ENCODE measurements at regions not wholly inside any gene's neighbourhood (a gene's known extent, or its start where the extent isn't known, plus 50 kb on each side); places are given as distances from the start of the nearest gene placed in this dataset.
"Not testable (repeated sequence)": the region's sequence is repeated elsewhere in the genome, so short reads cannot be mapped to it uniquely, and the experiment has no call there.

DNA sequence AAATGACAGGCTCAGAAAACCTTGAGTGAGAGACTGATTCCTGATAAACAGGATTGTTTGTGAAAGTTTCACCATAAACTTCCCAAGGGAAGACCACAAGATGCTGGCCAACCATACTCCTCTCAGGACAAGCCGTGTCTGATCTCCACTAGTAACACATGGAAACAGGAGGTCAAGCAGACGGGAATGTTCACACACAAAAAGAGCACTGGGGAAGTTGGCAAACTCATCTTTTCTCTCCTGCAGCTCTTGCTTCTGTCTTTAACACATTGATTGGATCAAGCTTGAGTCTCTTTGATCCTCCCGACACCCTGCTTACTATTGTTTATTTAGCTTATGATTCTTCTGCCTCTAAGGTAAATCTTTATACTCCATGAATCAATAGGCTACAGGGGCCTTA is 713.5 kb downstream of the PDCD6IP start:
- no peak overlapping the region for H3K27ac ChIP-seq
- no peak for DNase-seq (ENCODE audit: low spot score in 2 of 2)

DNA sequence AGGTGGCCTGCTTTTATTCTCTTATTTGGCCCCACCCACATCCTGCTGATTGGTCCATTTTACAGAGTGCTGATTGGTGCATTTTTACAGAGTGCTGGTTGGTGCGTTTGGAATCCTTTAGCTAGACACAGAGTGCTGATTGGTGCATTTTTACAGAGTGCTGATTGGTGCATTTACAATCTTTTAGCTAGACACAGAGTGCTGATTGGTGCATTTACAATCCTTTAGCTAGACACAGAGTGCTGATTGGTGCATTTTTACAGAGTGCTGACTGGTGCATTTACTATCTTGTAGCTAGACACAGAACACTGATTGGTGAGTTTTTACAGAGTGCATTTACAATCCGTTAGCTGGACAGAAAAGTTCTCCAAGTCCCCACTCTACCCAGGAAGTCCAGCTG is 720.6 kb downstream of the PDCD6IP start:
- H3K4me1 ChIP-seq; H3K27me3 ChIP-seq; H3K36me3 ChIP-seq; DNase-seq (ENCODE audit: low spot score in 2 of 2); H3K9me3 ChIP-seq; H3K4me3 ChIP-seq; H3K27ac ChIP-seq; intact Hi-C loops (cut with DNase I): not testable (repeated sequence)

More for the DNA sequence above, 713.5 kb downstream of the PDCD6IP start:
- Histone ChIP-seq H3K4me1 (no peaks in the 10 kb centered on the region), H3K36me3 (no peaks in the 10 kb centered on the region), H3K27me3 (no peaks in the 10 kb centered on the region), H3K4me3 (no peak overlapping the region), H3K9me3 (no peaks in the 10 kb centered on the region)
- intact Hi-C loops (cut with DNase I), result no loop called here
- TF ChIP-seq, protein P1, sequence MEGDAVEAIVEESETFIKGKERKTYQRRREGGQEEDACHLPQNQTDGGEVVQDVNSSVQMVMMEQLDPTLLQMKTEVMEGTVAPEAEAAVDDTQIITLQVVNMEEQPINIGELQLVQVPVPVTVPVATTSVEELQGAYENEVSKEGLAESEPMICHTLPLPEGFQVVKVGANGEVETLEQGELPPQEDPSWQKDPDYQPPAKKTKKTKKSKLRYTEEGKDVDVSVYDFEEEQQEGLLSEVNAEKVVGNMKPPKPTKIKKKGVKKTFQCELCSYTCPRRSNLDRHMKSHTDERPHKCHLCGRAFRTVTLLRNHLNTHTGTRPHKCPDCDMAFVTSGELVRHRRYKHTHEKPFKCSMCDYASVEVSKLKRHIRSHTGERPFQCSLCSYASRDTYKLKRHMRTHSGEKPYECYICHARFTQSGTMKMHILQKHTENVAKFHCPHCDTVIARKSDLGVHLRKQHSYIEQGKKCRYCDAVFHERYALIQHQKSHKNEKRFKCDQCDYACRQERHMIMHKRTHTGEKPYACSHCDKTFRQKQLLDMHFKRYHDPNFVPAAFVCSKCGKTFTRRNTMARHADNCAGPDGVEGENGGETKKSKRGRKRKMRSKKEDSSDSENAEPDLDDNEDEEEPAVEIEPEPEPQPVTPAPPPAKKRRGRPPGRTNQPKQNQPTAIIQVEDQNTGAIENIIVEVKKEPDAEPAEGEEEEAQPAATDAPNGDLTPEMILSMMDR (IDR thresholded peaks at IDR 0.05), result no peak

DNA sequence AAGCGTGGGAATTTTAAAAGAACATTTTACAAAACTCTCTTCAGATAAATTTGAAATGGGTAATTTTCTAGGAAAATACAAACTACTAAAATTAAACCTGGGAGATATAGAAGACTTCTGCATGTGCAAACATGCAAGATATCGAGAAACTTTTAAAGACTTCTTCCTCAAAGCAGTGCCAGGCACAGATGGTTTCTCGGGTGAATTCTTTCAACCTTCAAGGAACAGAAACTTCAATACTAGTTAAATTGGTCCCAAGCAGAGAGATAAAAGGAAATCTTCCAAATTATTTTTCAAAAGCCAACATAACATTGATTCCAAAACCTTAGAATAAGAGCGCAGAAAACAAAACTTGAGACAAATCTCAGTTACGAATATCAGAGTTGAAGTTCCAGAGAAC is 732.7 kb downstream of the PDCD6IP start:
- H3K27ac ChIP-seq, result no peak overlapping the region
- H3K36me3 ChIP-seq, result no peaks in the 10 kb centered on the region
- DNase-seq (ENCODE audit: low spot score in 2 of 2), result no peak
- TF ChIP-seq, protein P1 (IDR thresholded peaks at IDR 0.05), result no peak
- H3K9me3 ChIP-seq, result no peaks in the 10 kb centered on the region
- H3K27me3 ChIP-seq, result no peaks in the 10 kb centered on the region
- H3K4me3 ChIP-seq, result no peak overlapping the region
- intact Hi-C loops (cut with DNase I), result no loop called here
- H3K4me1 ChIP-seq, result no peaks in the 10 kb centered on the region

DNA sequence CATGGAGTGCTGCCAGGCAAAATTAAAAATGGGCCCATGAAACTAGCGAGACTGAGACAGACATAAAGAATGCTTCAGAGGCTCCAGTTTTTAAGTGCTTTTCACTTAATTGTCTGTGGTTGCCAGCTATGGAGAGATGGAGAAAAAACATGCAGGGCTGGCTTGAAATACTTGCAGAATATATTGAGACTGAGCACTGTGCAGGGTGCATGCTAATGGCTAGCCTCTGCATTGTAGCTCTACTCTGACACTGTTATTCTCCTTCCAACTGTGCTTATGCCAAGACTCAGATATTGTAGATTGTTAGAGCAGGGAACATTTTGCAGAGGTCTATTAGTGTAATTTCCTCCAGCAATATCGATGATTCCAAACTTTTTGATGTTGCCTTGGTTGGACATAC is 735.0 kb downstream of the PDCD6IP start:
- H3K27ac ChIP-seq, result no peak overlapping the region
- no peak overlapping the region for H3K4me3 ChIP-seq
- H3K9me3 ChIP-seq, result no peaks in the 10 kb centered on the region
- TF ChIP-seq, protein P1 (IDR thresholded peaks at IDR 0.05), result no peak
- no peak for DNase-seq (ENCODE audit: low spot score in 2 of 2)
- H3K36me3 ChIP-seq, result no peaks in the 10 kb centered on the region
- intact Hi-C loops (cut with DNase I), result no loop called here
- no peaks in the 10 kb centered on the region for H3K27me3 ChIP-seq
- H3K4me1 ChIP-seq, result no peaks in the 10 kb centered on the region

DNA sequence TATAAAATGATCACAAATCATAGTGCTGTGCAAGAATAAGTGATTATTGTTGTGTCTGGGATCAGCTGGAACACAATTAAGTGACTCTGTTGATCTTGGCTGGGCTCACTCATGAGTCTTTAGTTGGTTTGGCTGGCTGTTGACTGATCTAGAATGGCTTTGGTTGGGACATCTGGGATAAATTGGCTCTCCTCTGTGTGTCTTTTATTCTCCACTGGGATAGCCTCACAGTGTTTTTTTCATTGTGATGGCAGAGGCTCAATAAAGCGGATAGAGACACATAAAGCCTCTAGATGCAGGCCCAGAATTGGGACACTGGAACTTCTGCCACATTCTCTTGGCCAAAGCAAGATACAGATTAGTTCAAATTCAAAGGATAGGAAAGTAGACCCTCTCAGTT is 735.6 kb downstream of the PDCD6IP start:
- TF ChIP-seq, protein P1 (IDR thresholded peaks at IDR 0.05), result no peak
- Histone ChIP-seq H3K27me3 (no peaks in the 10 kb centered on the region), H3K9me3 (no peaks in the 10 kb centered on the region), H3K27ac (no peak overlapping the region), H3K4me1 (no peaks in the 10 kb centered on the region), H3K4me3 (no peak overlapping the region), H3K36me3 (no peaks in the 10 kb centered on the region)
- DNase-seq (ENCODE audit: low spot score in 2 of 2), result no peak
- intact Hi-C loops (cut with DNase I), result no loop called here

DNA sequence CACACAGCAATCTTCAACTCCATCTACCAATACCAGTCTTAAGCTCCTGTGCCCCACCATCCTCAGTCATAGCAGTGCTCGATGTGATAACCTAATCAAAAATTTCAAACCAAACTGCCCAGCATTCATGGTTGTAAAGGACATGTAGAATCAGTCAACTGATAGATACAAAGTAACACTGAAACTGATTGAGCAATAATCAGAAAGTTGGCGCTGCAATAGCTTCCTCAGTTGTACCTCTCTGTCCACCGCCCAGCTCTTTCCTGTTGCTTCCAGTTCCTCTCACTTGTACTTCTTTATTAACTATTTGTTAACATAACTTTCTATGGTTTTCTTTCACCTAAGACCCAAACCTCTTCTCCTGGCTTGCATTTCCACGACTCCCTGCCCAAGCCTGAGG is 745.7 kb downstream of the PDCD6IP start:
- H3K4me1 ChIP-seq, result no peaks in the 10 kb centered on the region
- H3K9me3 ChIP-seq, result no peaks in the 10 kb centered on the region
- H3K27me3 ChIP-seq, result no peaks in the 10 kb centered on the region
- TF ChIP-seq, protein P1 (IDR thresholded peaks at IDR 0.05), result no peak
- H3K27ac ChIP-seq, result no peak overlapping the region
- H3K36me3 ChIP-seq, result no peaks in the 10 kb centered on the region
- no peak for DNase-seq (ENCODE audit: low spot score in 2 of 2)
- H3K4me3 ChIP-seq, result no peak overlapping the region
- intact Hi-C loops (cut with DNase I), result no loop called here

Data from ascending aorta (tissue), 2 donors.